WTC11 (cell line): ENCODE measurements at regions not wholly inside any gene's neighbourhood (a gene's known extent, or its start where the extent isn't known, plus 50 kb on each side); places are given as distances from the start of the nearest gene placed in this dataset.

Source experiments
- ATAC-seq: fragments of 200-7000 bp; cut with Tn5 transposase; 2 replicates; pipeline ENCODE4 v1.10.0; 2021; ENCODE audit warnings: mild to moderate bottlenecking, moderate library complexity
- CTCF ChIA-PET: fragments of 300-600 bp; sonication (Branson Sonifier 250); formaldehyde crosslinking; loops from one replicate; lab custom pipeline; 2021; ENCODE audit warnings: antibody characterized with exemption; lab: Charles Lee
- POLR2A ChIA-PET: fragments of 350-600 bp; sonication (Branson Sonifier 250); formaldehyde crosslinking; loops from one replicate; lab custom pipeline; 2021; ENCODE audit warnings: antibody characterized with exemption; lab: Charles Lee
- DNase-seq: peaks from one replicate; pipeline ENCODE4 v3.0.0; 2021; ENCODE audit warnings: low spot score
- H3K27ac Mint-ChIP-seq: 2 replicates; pipeline ENCODE4 v1.8.0; 2021; ENCODE audit warnings: mixed read lengths
- H3K27me3 Mint-ChIP-seq: 2 replicates; pipeline ENCODE4 v1.8.0; 2021; ENCODE audit warnings: low read depth, mild to moderate bottlenecking, moderate library complexity, mixed read lengths
- H3K36me3 Mint-ChIP-seq: 2 replicates; pipeline ENCODE4 v1.8.0; 2021; ENCODE audit warnings: mixed read lengths
- H3K4me1 Mint-ChIP-seq: 2 replicates; pipeline ENCODE4 v1.8.0; 2022; ENCODE audit warnings: mixed read lengths
- H3K4me3 Mint-ChIP-seq: 2 replicates; pipeline ENCODE4 v1.8.0; 2021; ENCODE audit warnings: mild to moderate bottlenecking, moderate library complexity, mixed read lengths
- H3K9me3 Mint-ChIP-seq: 2 replicates; pipeline ENCODE4 v1.8.0; 2021; ENCODE audit warnings: mixed read lengths
- ATF1 ChIP-seq: sonication (generic); formaldehyde crosslinking; IDR thresholded peaks from 2 replicates; pipeline ENCODE4 v1.8.1; 2023; ENCODE audit warnings: mild to moderate bottlenecking, moderate library complexity, missing genetic modification reagents
- CBFB ChIP-seq: sonication (generic); formaldehyde crosslinking; IDR thresholded peaks from 2 replicates; pipeline ENCODE4 v1.8.1; 2022; ENCODE audit warnings: mild to moderate bottlenecking, low read depth, missing genetic modification reagents
- E2F1 ChIP-seq: sonication (generic); formaldehyde crosslinking; IDR thresholded peaks from 2 replicates; pipeline ENCODE4 v1.8.0; 2022; ENCODE audit warnings: mild to moderate bottlenecking, missing genetic modification reagents
- GABPB1 ChIP-seq: sonication (generic); formaldehyde crosslinking; IDR thresholded peaks from 2 replicates; pipeline ENCODE4 v1.8.1; 2023; ENCODE audit warnings: mild to moderate bottlenecking, missing genetic modification reagents
- HMGXB4 ChIP-seq: sonication (generic); formaldehyde crosslinking; IDR thresholded peaks from 2 replicates; pipeline ENCODE4 v1.8.1; 2023; ENCODE audit warnings: mild to moderate bottlenecking, moderate library complexity, missing genetic modification reagents
- JUN ChIP-seq: sonication (generic); formaldehyde crosslinking; IDR thresholded peaks from 2 replicates; pipeline ENCODE4 v1.8.0; 2023; ENCODE audit warnings: mild to moderate bottlenecking, missing genetic modification reagents
- MYBL2 ChIP-seq: sonication (generic); formaldehyde crosslinking; IDR thresholded peaks from 2 replicates; pipeline ENCODE4 v1.8.1; 2023; ENCODE audit warnings: mild to moderate bottlenecking, moderate library complexity, missing genetic modification reagents
- SOX15 ChIP-seq: fragments of 250-450 bp; sonication (Bioruptor Pico); IDR thresholded peaks from 2 replicates; pipeline ENCODE4 v1.9.0; 2021; ENCODE audit warnings: mild to moderate bottlenecking
- TCF7 ChIP-seq: sonication (generic); formaldehyde crosslinking; IDR thresholded peaks from 2 replicates; pipeline ENCODE4 v1.8.0; 2022; ENCODE audit warnings: mild to moderate bottlenecking, low read depth, missing genetic modification reagents, moderate library complexity
- ZBTB21 ChIP-seq: sonication (generic); formaldehyde crosslinking; IDR thresholded peaks from 2 replicates; pipeline ENCODE4 v1.8.1; 2023; ENCODE audit warnings: mild to moderate bottlenecking, missing genetic modification reagents, borderline replicate concordance
- ZNF416 ChIP-seq: fragments of 250-450 bp; sonication (Bioruptor Pico); IDR thresholded peaks from 2 replicates; pipeline ENCODE4 v1.9.0; 2021; ENCODE audit warnings: mild to moderate bottlenecking, inconsistent platforms
- TF ChIP-seq, protein P1 (sequence below): sonication (generic); formaldehyde crosslinking; IDR thresholded peaks from 2 replicates; pipeline ENCODE4 v1.8.0; 2023; ENCODE audit warnings: missing genetic modification reagents
- TF ChIP-seq, protein P2 (sequence below): sonication (generic); formaldehyde crosslinking; IDR thresholded peaks from 2 replicates; pipeline ENCODE4 v1.8.0; 2023; ENCODE audit warnings: mild to moderate bottlenecking, missing genetic modification reagents
- TF ChIP-seq, protein P3 (sequence below): sonication (generic); formaldehyde crosslinking; IDR thresholded peaks from 2 replicates; pipeline ENCODE4 v1.8.1; 2022; ENCODE audit warnings: low read depth, mild to moderate bottlenecking, moderate library complexity, missing genetic modification reagents, borderline replicate concordance
- TF ChIP-seq, protein P4 (sequence below): sonication (generic); formaldehyde crosslinking; IDR thresholded peaks from 2 replicates; pipeline ENCODE4 v1.8.1; 2022; ENCODE audit warnings: low read depth, missing genetic modification reagents, borderline replicate concordance
- TF ChIP-seq, protein P5 (sequence below): fragments of 200-600 bp; IDR thresholded peaks from 2 replicates; pipeline ENCODE4 v1.8.0; 2022; ENCODE audit warnings: antibody characterized with exemption
- TF ChIP-seq, protein P6 (sequence below): fragments of 250-450 bp; sonication (Bioruptor Pico); IDR thresholded peaks from 2 replicates; pipeline ENCODE4 v1.9.0; 2021; ENCODE audit warnings: mild to moderate bottlenecking

DNA sequence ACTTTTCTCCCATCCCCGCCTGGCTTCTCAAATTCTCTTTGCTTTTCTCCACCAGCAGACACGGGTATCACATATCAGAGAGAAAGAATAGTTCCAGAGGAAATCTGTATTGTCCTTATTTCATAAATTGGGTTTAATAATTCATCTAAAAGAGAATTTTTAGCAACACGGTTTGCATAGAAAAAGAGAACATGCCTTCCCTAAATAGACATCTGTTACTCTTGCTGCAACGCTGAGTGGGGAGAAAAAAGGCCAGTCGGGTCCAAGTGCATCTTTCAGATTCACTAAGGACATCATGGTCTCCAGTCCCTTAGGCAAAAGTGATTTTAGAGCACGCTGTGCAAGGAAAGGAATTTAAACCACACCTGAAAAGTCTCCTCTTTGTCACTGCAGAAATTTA, 201.3 kb downstream of the ABHD5 start:
- no peak for ATAC-seq
- ChIA-PET CTCF (interaction anchor here (0.9 kb wide), 1 partner anchor 36 kb away, joined by 5 read pairs; no protein-coding TSS in a partner anchor), POLR2A (no interaction called here)
- H3K27ac Mint-ChIP-seq, result no peak overlapping the region
- no peaks in the 10 kb centered on the region for H3K9me3 Mint-ChIP-seq
- no peak for DNase-seq
- no peak for TF ChIP-seq MYBL2
- TF ChIP-seq ZNF416 (CRISPR knock-in tag), result no peak
- TF ChIP-seq E2F1 (CRISPR knock-in tag), result no peak
- no peak for TF ChIP-seq GABPB1
- TF ChIP-seq, protein P1, sequence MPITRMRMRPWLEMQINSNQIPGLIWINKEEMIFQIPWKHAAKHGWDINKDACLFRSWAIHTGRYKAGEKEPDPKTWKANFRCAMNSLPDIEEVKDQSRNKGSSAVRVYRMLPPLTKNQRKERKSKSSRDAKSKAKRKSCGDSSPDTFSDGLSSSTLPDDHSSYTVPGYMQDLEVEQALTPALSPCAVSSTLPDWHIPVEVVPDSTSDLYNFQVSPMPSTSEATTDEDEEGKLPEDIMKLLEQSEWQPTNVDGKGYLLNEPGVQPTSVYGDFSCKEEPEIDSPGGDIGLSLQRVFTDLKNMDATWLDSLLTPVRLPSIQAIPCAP (CRISPR knock-in tag), result no peak
- TF ChIP-seq HMGXB4 (CRISPR knock-in tag), result no peak
- no peak for TF ChIP-seq CBFB (CRISPR knock-in tag)
- TF ChIP-seq, protein P2, sequence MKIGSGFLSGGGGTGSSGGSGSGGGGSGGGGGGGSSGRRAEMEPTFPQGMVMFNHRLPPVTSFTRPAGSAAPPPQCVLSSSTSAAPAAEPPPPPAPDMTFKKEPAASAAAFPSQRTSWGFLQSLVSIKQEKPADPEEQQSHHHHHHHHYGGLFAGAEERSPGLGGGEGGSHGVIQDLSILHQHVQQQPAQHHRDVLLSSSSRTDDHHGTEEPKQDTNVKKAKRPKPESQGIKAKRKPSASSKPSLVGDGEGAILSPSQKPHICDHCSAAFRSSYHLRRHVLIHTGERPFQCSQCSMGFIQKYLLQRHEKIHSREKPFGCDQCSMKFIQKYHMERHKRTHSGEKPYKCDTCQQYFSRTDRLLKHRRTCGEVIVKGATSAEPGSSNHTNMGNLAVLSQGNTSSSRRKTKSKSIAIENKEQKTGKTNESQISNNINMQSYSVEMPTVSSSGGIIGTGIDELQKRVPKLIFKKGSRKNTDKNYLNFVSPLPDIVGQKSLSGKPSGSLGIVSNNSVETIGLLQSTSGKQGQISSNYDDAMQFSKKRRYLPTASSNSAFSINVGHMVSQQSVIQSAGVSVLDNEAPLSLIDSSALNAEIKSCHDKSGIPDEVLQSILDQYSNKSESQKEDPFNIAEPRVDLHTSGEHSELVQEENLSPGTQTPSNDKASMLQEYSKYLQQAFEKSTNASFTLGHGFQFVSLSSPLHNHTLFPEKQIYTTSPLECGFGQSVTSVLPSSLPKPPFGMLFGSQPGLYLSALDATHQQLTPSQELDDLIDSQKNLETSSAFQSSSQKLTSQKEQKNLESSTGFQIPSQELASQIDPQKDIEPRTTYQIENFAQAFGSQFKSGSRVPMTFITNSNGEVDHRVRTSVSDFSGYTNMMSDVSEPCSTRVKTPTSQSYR, result no peak
- no peak for TF ChIP-seq ATF1 (CRISPR knock-in tag)
- TF ChIP-seq, protein P3, sequence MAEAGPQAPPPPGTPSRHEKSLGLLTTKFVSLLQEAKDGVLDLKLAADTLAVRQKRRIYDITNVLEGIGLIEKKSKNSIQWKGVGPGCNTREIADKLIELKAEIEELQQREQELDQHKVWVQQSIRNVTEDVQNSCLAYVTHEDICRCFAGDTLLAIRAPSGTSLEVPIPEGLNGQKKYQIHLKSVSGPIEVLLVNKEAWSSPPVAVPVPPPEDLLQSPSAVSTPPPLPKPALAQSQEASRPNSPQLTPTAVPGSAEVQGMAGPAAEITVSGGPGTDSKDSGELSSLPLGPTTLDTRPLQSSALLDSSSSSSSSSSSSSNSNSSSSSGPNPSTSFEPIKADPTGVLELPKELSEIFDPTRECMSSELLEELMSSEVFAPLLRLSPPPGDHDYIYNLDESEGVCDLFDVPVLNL (CRISPR knock-in tag), result no peak
- TF ChIP-seq JUN, result no peak
- TF ChIP-seq, protein P4, sequence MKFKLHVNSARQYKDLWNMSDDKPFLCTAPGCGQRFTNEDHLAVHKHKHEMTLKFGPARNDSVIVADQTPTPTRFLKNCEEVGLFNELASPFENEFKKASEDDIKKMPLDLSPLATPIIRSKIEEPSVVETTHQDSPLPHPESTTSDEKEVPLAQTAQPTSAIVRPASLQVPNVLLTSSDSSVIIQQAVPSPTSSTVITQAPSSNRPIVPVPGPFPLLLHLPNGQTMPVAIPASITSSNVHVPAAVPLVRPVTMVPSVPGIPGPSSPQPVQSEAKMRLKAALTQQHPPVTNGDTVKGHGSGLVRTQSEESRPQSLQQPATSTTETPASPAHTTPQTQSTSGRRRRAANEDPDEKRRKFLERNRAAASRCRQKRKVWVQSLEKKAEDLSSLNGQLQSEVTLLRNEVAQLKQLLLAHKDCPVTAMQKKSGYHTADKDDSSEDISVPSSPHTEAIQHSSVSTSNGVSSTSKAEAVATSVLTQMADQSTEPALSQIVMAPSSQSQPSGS (CRISPR knock-in tag), result no peak
- TF ChIP-seq TCF7, result no peak
- no peak for TF ChIP-seq SOX15
- TF ChIP-seq ZBTB21 (CRISPR knock-in tag), result no peak
- H3K36me3 Mint-ChIP-seq, result no peaks in the 10 kb centered on the region
- peaks cover 38% of the 10 kb centered on the region for H3K4me1 Mint-ChIP-seq
- H3K4me3 Mint-ChIP-seq, result no peak overlapping the region
- peaks cover 25% of the 10 kb centered on the region for H3K27me3 Mint-ChIP-seq

- peaks cover 25% of the 10 kb centered on the region for H3K27me3 Mint-ChIP-seq
Observed at GRCh38 chr3:43892526-43892925, 201.8 kb downstream of the ABHD5 start.

More at GRCh38 chr3:43892526-43892925, 201.8 kb downstream of the ABHD5 start:
- DNase-seq (no peak), ATAC-seq (no peak)
- H3K4me3 Mint-ChIP-seq, result no peak overlapping the region
- no peaks in the 10 kb centered on the region for H3K9me3 Mint-ChIP-seq
- POLR2A ChIA-PET, result no interaction called here
- H3K27ac Mint-ChIP-seq, result no peak overlapping the region
- CTCF ChIA-PET, result interaction anchor here (0.7 to 0.9 kb wide), 2 partner anchors 20 to 37 kb away, joined by 3 to 5 read pairs; no protein-coding TSS in a partner anchor
- TF ChIP-seq, protein P5, sequence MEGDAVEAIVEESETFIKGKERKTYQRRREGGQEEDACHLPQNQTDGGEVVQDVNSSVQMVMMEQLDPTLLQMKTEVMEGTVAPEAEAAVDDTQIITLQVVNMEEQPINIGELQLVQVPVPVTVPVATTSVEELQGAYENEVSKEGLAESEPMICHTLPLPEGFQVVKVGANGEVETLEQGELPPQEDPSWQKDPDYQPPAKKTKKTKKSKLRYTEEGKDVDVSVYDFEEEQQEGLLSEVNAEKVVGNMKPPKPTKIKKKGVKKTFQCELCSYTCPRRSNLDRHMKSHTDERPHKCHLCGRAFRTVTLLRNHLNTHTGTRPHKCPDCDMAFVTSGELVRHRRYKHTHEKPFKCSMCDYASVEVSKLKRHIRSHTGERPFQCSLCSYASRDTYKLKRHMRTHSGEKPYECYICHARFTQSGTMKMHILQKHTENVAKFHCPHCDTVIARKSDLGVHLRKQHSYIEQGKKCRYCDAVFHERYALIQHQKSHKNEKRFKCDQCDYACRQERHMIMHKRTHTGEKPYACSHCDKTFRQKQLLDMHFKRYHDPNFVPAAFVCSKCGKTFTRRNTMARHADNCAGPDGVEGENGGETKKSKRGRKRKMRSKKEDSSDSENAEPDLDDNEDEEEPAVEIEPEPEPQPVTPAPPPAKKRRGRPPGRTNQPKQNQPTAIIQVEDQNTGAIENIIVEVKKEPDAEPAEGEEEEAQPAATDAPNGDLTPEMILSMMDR, result no peak
- TF ChIP-seq, protein P6, sequence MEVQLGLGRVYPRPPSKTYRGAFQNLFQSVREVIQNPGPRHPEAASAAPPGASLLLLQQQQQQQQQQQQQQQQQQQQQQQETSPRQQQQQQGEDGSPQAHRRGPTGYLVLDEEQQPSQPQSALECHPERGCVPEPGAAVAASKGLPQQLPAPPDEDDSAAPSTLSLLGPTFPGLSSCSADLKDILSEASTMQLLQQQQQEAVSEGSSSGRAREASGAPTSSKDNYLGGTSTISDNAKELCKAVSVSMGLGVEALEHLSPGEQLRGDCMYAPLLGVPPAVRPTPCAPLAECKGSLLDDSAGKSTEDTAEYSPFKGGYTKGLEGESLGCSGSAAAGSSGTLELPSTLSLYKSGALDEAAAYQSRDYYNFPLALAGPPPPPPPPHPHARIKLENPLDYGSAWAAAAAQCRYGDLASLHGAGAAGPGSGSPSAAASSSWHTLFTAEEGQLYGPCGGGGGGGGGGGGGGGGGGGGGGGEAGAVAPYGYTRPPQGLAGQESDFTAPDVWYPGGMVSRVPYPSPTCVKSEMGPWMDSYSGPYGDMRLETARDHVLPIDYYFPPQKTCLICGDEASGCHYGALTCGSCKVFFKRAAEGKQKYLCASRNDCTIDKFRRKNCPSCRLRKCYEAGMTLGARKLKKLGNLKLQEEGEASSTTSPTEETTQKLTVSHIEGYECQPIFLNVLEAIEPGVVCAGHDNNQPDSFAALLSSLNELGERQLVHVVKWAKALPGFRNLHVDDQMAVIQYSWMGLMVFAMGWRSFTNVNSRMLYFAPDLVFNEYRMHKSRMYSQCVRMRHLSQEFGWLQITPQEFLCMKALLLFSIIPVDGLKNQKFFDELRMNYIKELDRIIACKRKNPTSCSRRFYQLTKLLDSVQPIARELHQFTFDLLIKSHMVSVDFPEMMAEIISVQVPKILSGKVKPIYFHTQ (CRISPR knock-in tag), result no peak
- TF ChIP-seq, protein P2, result no peak
- no peaks in the 10 kb centered on the region for H3K36me3 Mint-ChIP-seq
- H3K4me1 Mint-ChIP-seq, result peaks cover 34% of the 10 kb centered on the region
